PC-9 (cell line): ENCODE measurements at regions not wholly inside any gene's neighbourhood (a gene's known extent, or its start where the extent isn't known, plus 50 kb on each side); places are given as distances from the start of the nearest gene placed in this dataset.

Experiments
- BruUV-seq: library from RNA; stranded (reverse); fragments of 400-500 nt; replicated peaks from 2 replicates; lab custom pipeline; 2021; lab: Mats Ljungman, UMichigan
- CTCF ChIA-PET: fragments of 300-600 bp; sonication (Branson Sonifier 250); formaldehyde crosslinking; loops from one replicate; lab custom pipeline; 2022; ENCODE audit warnings: antibody characterized with exemption; lab: Charles Lee
- POLR2A ChIA-PET: fragments of 300-600 bp; sonication (Branson Sonifier 250); formaldehyde crosslinking; loops from one replicate; lab custom pipeline; 2022; ENCODE audit warnings: antibody characterized with exemption; ENCODE audit not compliant: unreplicated experiment; lab: Charles Lee
- DNase-seq, 2 experiments: peaks; one replicate each; pipeline versions ENCODE4 v3.0.0 to v3.0.0-alpha.2; 2015 to 2022; ENCODE audit warnings: mixed read lengths in 1 of 2
- H2AFZ ChIP-seq: fragments of 200-600 bp; sonication (generic); 2 replicates; pipeline ENCODE4 v1.8.1; 2017; ENCODE audit warnings: antibody characterized with exemption
- H3F3A ChIP-seq: fragments of 200-600 bp; sonication (generic); 2 replicates; pipeline ENCODE4 v1.8.1; 2017; ENCODE audit warnings: antibody characterized with exemption, mild to moderate bottlenecking, low read depth; ENCODE audit not compliant: insufficient read depth
- H3K27ac ChIP-seq: fragments of 200-600 bp; sonication (generic); 2 replicates; pipeline ENCODE4 v1.6.1; 2016; ENCODE audit warnings: mixed run types
- H3K27me3 ChIP-seq: fragments of 200-600 bp; sonication (generic); 2 replicates; pipeline ENCODE4 v1.6.1; 2016; ENCODE audit warnings: low read depth, mixed run types; ENCODE audit not compliant: insufficient read depth
- H3K36me3 ChIP-seq: fragments of 200-600 bp; sonication (generic); 2 replicates; pipeline ENCODE4 v1.6.1; 2016; ENCODE audit warnings: low read depth, mixed run types
- H3K4me1 ChIP-seq: fragments of 200-600 bp; sonication (generic); replicated peaks from 2 replicates; pipeline ENCODE4 v1.6.1; 2016; ENCODE audit warnings: mixed run types; ENCODE audit not compliant: insufficient read depth
- H3K4me2 ChIP-seq: fragments of 200-600 bp; sonication (generic); 2 replicates; pipeline ENCODE4 v1.6.1; 2017; ENCODE audit warnings: mixed run types
- H3K4me3 ChIP-seq: fragments of 200-600 bp; sonication (generic); 2 replicates; pipeline ENCODE4 v1.6.1; 2016; ENCODE audit warnings: mixed run types
- H3K79me2 ChIP-seq: fragments of 200-600 bp; sonication (generic); 2 replicates; pipeline ENCODE4 v1.6.1; 2017; ENCODE audit warnings: low read depth, mixed run types
- H3K9me2 ChIP-seq: fragments of 200-600 bp; sonication (generic); 2 replicates; pipeline ENCODE4 v1.8.1; 2017; ENCODE audit warnings: mild to moderate bottlenecking; ENCODE audit not compliant: insufficient read depth
- H3K9me3 ChIP-seq: fragments of 200-600 bp; sonication (generic); 2 replicates; pipeline ENCODE4 v1.8.1; 2016; ENCODE audit warnings: low read depth; ENCODE audit not compliant: insufficient read depth
- H4K20me1 ChIP-seq: fragments of 200-600 bp; sonication (generic); 2 replicates; pipeline ENCODE4 v1.8.1; 2017; ENCODE audit not compliant: insufficient read depth
- EZH2 ChIP-seq: fragments of 200-600 bp; sonication (generic); IDR thresholded peaks from 2 replicates; pipeline ENCODE4 v1.8.0; 2017; ENCODE audit warnings: antibody characterized with exemption, low read depth
- intact Hi-C: fragments of 100-400 bp; cut with micrococcal nuclease; formaldehyde crosslinking; loops from one replicate; pipeline ENCODE4 v1.10.0; 2022; ENCODE audit not compliant: unreplicated experiment
- TF ChIP-seq, protein P1 (sequence below): fragments of 200-600 bp; sonication (generic); conservative IDR thresholded peaks from 2 replicates; pipeline ENCODE4 v1.6.1; 2017; ENCODE audit warnings: mixed run types, antibody characterized with exemption, mild to moderate bottlenecking, moderate library complexity

DNA sequence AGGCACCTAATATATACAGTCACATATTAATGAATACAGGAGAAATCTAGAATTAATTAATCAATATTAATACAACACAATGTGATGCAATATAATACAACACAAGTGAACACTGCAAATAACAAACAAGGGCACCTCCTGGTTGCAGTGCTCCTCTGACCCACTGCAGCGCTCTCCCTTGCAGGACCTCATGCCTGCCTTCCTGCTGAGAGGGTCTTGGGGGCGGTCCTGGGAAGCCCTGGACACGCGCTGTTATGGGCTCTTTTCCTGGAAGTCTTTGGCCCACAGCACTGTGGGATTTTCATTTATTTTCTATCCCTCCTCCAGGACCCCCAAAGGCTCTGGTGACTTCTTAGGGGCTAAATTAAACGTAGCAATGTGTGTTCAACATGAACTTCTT lies 485.8 kb downstream of the IRX1 start:
- DNase-seq: no peak
- ChIA-PET POLR2A (interaction anchor here (0.7 kb wide), 1 partner anchor 715 kb away, joined by 14 read pairs; no protein-coding TSS in a partner anchor), CTCF (no interaction called here)
- H3K79me2 ChIP-seq: no peaks in the 10 kb centered on the region
- H3K36me3 ChIP-seq: no peaks in the 10 kb centered on the region
- no peak overlapping the region for H3K27ac ChIP-seq
- H2AFZ ChIP-seq: no peak overlapping the region
- peaks cover 34% of the 10 kb centered on the region for H3K27me3 ChIP-seq
- no peak overlapping the region for H3K4me3 ChIP-seq
- no peaks in the 10 kb centered on the region for H4K20me1 ChIP-seq
- intact Hi-C loops: no loop called here
- peaks cover 9% of the 10 kb centered on the region; the same call in 1 of the 2 replicates for H3F3A ChIP-seq
- H3K4me2 ChIP-seq: no peak overlapping the region
- H3K4me1 ChIP-seq: no peaks in the 10 kb centered on the region
- BruUV-seq: no TSS peak
- H3K9me3 ChIP-seq: peaks cover 10% of the 10 kb centered on the region
- TF ChIP-seq, protein P1, sequence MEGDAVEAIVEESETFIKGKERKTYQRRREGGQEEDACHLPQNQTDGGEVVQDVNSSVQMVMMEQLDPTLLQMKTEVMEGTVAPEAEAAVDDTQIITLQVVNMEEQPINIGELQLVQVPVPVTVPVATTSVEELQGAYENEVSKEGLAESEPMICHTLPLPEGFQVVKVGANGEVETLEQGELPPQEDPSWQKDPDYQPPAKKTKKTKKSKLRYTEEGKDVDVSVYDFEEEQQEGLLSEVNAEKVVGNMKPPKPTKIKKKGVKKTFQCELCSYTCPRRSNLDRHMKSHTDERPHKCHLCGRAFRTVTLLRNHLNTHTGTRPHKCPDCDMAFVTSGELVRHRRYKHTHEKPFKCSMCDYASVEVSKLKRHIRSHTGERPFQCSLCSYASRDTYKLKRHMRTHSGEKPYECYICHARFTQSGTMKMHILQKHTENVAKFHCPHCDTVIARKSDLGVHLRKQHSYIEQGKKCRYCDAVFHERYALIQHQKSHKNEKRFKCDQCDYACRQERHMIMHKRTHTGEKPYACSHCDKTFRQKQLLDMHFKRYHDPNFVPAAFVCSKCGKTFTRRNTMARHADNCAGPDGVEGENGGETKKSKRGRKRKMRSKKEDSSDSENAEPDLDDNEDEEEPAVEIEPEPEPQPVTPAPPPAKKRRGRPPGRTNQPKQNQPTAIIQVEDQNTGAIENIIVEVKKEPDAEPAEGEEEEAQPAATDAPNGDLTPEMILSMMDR: no peak
- no peak for TF ChIP-seq EZH2
- H3K9me2 ChIP-seq: no peaks in the 10 kb centered on the region

DNA sequence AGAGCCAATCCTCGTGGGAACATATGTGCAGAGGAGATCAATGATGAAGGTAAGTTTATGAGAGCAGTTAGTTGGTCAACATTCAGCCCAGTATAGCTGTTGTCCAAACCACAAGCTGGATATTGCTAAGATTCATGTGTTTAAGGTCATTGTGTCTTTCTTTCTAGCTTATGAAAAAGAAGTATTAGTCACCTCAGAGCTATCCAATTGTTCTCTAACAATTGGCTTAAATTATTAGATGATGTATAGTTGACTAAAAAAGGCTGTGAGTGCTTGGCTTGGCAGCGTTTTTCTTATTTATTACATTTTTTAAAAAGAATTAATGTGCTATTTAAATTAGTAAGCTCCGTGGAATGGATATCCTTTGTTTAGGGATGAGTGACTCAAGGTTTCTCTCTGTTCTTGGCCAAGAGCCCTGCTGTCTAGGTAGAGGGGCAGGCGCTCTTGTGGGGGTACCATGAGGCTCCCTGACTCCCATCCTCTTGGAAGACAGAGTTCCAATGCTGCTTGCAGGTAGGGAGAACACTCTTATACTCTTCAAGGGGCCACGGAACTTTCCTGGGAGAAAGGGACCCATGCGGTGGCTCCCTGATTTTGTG lies 487.4 kb downstream of the IRX1 start:
- no peaks in the 10 kb centered on the region for H3K79me2 ChIP-seq
- peaks cover 34% of the 10 kb centered on the region for H3K27me3 ChIP-seq
- no peaks in the 10 kb centered on the region for H4K20me1 ChIP-seq
- H3K4me3 ChIP-seq: no peak overlapping the region
- intact Hi-C loops: no loop called here
- TF ChIP-seq EZH2: no peak
- TF ChIP-seq, protein P1: no peak
- H3K27ac ChIP-seq: no peak overlapping the region
- no peak for DNase-seq
- no peak overlapping the region for H2AFZ ChIP-seq
- H3K9me2 ChIP-seq: no peaks in the 10 kb centered on the region
- H3F3A ChIP-seq: peaks cover 9% of the 10 kb centered on the region; the same call in 1 of the 2 replicates
- no TSS peak for BruUV-seq
- H3K36me3 ChIP-seq: no peaks in the 10 kb centered on the region
- H3K9me3 ChIP-seq: peaks cover 10% of the 10 kb centered on the region
- ChIA-PET CTCF (no interaction called here), POLR2A (no interaction called here)
- no peaks in the 10 kb centered on the region for H3K4me1 ChIP-seq
- H3K4me2 ChIP-seq: no peak overlapping the region

DNA sequence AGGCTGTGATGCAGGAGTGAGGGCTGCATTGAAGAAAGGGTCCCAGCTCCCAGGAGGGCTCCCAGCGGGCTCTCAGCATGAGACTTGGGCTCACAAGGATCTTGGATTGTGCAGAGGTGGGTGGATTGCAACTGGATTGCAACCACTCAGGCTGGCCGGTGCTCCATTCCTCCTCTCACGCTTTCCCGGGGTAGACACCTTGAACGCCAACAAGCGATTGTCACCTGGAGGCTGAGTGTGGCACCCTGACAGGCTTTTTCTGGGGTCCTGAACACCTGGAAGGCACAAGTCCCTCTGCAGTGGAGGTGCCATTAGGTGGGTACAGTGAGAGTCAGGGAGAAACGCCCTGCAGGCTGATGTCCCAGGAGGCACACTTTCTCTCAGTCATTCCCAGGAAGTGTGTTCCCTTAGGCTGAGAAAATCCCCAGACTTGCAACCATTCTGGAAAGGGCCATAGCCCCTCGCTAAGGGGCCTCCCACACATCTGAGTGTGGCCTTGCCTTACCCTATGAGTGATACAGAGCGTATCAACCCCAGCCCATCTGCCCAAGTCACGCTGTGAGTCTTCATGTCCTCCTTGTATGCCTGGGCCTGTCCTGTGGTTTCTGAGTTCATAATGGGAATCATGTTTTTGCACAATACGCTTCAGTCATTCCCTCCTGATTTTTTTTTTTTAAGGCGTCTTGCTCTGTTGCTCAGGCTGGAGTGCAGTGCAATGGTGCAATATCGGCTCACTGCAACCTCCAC lies 488.1 kb downstream of the IRX1 start:
- H3K27ac ChIP-seq: no peak overlapping the region
- peaks cover 9% of the 10 kb centered on the region; the same call in 1 of the 2 replicates for H3F3A ChIP-seq
- no peaks in the 10 kb centered on the region for H4K20me1 ChIP-seq
- ChIA-PET CTCF (no interaction called here), POLR2A (no interaction called here)
- H3K4me1 ChIP-seq: no peaks in the 10 kb centered on the region
- no peak for DNase-seq
- H3K4me3 ChIP-seq: no peak overlapping the region
- no peaks in the 10 kb centered on the region for H3K36me3 ChIP-seq
- H3K9me3 ChIP-seq: peaks cover 10% of the 10 kb centered on the region
- intact Hi-C loops: no loop called here
- H3K27me3 ChIP-seq: peaks cover 34% of the 10 kb centered on the region
- no TSS peak for BruUV-seq
- no peak overlapping the region for H3K4me2 ChIP-seq
- no peaks in the 10 kb centered on the region for H3K9me2 ChIP-seq
- no peak for TF ChIP-seq EZH2
- TF ChIP-seq, protein P1: no peak
- H3K79me2 ChIP-seq: no peaks in the 10 kb centered on the region
- no peak overlapping the region for H2AFZ ChIP-seq
